Esophagus squamous epithelium (tissue), 5 donors: ENCODE measurements at regions not wholly inside any gene's neighbourhood (a gene's known extent, or its start where the extent isn't known, plus 50 kb on each side); places are given as distances from the start of the nearest gene placed in this dataset.

Source experiments
- DNase-seq: peaks from one replicate; lab custom pipeline; 2025; lab: John Stamatoyannopoulos, UW
- H3K27ac ChIP-seq, 4 donors: fragments of 200-600 bp; sonication (generic); one replicate each; pipeline ENCODE4 v1.5.1; 2016 to 2019; ENCODE audit warnings: mild to moderate bottlenecking in 1 of 4
- H3K27me3 ChIP-seq, 4 donors: fragments of 200-600 bp; sonication (generic); 1 replicate in 3 of 4; 2 replicates in 1 of 4; pipeline versions ENCODE4 v1.5.1 to v1.6.0; 2017 to 2021; ENCODE audit warnings: antibody characterized with exemption in 1 of 4
- H3K36me3 ChIP-seq, 3 donors: fragments of 200-600 bp; sonication (generic); one replicate each; pipeline ENCODE4 v1.5.1; 2016 to 2019
- H3K4me1 ChIP-seq, 3 donors: fragments of 200-600 bp; sonication (generic); one replicate each; pipeline ENCODE4 v1.5.1; 2017 to 2019
- H3K4me3 ChIP-seq, 4 donors: fragments of 200-600 bp; sonication (generic); 1 replicate in 3 of 4; 2 replicates in 1 of 4; pipeline ENCODE4 v1.5.1; 2016 to 2019; ENCODE audit warnings: mild to moderate bottlenecking in 2 of 4, moderate library complexity in 1 of 4
- H3K9me3 ChIP-seq, 3 donors: fragments of 200-600 bp; sonication (generic); one replicate each; pipeline ENCODE4 v1.5.1; 2016 to 2019
- POLR2A ChIP-seq, 4 donors: fragments of 450-650 bp; IDR thresholded peaks; one replicate each; pipeline ENCODE4 v1.6.1; 2017; ENCODE audit warnings: antibody characterized with exemption in 4 of 4, mild to moderate bottlenecking in 4 of 4, moderate library complexity in 3 of 4
- WGBS, 2 donors: methylation state at CpG; one replicate each; pipeline ENCODE4 v1.1.5; 2018; 5-methylcytosine and 5-hydroxymethylcytosine counted together
- intact Hi-C: fragments of 100-400 bp; cut with DNase I; formaldehyde crosslinking; loops from one replicate; pipeline ENCODE4 v1.15.0; 2022
- TF ChIP-seq, protein P1 (sequence below), 6 experiments: fragments of 450-650 bp in 4 of 6; fragments of 200-600 bp in 2 of 6; sonication (generic) in 2 of 6; IDR thresholded peaks; one replicate each; pipeline ENCODE4 v1.5.1; 2016 to 2019; ENCODE audit warnings: antibody characterized with exemption in 6 of 6, mild to moderate bottlenecking in 4 of 6, moderate library complexity in 4 of 6
- donor health status: DM: yes; HTN: yes; CAD: no.

DNA sequence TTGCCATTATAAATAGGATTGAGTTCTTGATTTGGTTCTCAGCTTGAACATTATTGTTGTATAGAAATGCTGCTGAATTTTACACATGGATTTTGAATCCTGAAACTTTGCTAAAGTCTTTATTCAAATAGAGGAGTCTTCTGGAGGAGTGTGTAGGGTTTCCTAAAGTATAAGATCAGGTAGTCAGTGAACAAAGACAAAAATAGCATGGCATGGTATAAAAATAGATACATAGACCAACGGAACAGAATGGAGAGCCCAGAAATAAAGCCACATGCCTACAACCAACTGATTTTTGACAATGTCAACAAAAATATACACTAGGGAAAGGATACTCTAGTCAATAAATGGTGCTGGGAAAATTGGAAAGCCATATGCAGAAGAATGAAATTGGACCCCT, 740.1 kb downstream of the QKI start:
- H3K27ac ChIP-seq: no peak overlapping the region
- no peak overlapping the region for H3K4me3 ChIP-seq
- intact Hi-C loops: no loop called here
- no peaks in the 10 kb centered on the region for H3K27me3 ChIP-seq
- no peaks in the 10 kb centered on the region for H3K36me3 ChIP-seq
- no peaks in the 10 kb centered on the region for H3K9me3 ChIP-seq
- no peak for DNase-seq
- peaks cover 0 to 9% (median 0%) of the 10 kb centered on the region in 3 donors for H3K4me1 ChIP-seq
- 57 to 77% methylated on average over 1 of the region's 1 CpG for WGBS, 2 donors
- TF ChIP-seq POLR2A (IDR thresholded peaks at IDR 0.05): no peak

DNA sequence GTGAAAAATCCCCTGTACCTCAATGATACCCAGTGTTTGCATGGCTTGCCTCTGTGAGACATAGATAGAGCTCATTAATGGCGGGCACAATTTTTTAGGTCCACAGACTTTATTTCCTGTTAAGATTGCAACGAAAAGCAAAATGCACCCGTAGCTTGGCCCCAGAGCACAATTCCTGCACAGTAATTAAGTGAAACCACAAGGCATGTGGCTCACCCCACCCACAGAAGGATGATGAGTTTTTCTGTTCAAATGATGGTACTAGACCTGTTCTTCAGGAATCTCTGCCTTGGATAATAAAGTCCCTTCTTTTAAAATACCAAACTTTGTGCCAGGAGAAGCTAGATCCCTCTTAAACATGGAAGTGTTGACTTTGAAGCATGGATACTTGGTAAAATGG, 738.1 kb downstream of the QKI start:
- intact Hi-C loops: no loop called here
- H3K27me3 ChIP-seq: no peaks in the 10 kb centered on the region
- H3K9me3 ChIP-seq: no peaks in the 10 kb centered on the region
- no peaks in the 10 kb centered on the region for H3K36me3 ChIP-seq
- H3K4me1 ChIP-seq: peaks cover 0 to 9% (median 0%) of the 10 kb centered on the region in 3 donors
- TF ChIP-seq, protein P1, sequence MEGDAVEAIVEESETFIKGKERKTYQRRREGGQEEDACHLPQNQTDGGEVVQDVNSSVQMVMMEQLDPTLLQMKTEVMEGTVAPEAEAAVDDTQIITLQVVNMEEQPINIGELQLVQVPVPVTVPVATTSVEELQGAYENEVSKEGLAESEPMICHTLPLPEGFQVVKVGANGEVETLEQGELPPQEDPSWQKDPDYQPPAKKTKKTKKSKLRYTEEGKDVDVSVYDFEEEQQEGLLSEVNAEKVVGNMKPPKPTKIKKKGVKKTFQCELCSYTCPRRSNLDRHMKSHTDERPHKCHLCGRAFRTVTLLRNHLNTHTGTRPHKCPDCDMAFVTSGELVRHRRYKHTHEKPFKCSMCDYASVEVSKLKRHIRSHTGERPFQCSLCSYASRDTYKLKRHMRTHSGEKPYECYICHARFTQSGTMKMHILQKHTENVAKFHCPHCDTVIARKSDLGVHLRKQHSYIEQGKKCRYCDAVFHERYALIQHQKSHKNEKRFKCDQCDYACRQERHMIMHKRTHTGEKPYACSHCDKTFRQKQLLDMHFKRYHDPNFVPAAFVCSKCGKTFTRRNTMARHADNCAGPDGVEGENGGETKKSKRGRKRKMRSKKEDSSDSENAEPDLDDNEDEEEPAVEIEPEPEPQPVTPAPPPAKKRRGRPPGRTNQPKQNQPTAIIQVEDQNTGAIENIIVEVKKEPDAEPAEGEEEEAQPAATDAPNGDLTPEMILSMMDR (IDR thresholded peaks at IDR 0.05): no peak
- no peak for TF ChIP-seq POLR2A (IDR thresholded peaks at IDR 0.05)
- H3K4me3 ChIP-seq: no peak overlapping the region
- 50 to 51% methylated on average over 3 of the region's 3 CpGs for WGBS, 2 donors
- DNase-seq: no peak
- H3K27ac ChIP-seq: no peak overlapping the region

DNA sequence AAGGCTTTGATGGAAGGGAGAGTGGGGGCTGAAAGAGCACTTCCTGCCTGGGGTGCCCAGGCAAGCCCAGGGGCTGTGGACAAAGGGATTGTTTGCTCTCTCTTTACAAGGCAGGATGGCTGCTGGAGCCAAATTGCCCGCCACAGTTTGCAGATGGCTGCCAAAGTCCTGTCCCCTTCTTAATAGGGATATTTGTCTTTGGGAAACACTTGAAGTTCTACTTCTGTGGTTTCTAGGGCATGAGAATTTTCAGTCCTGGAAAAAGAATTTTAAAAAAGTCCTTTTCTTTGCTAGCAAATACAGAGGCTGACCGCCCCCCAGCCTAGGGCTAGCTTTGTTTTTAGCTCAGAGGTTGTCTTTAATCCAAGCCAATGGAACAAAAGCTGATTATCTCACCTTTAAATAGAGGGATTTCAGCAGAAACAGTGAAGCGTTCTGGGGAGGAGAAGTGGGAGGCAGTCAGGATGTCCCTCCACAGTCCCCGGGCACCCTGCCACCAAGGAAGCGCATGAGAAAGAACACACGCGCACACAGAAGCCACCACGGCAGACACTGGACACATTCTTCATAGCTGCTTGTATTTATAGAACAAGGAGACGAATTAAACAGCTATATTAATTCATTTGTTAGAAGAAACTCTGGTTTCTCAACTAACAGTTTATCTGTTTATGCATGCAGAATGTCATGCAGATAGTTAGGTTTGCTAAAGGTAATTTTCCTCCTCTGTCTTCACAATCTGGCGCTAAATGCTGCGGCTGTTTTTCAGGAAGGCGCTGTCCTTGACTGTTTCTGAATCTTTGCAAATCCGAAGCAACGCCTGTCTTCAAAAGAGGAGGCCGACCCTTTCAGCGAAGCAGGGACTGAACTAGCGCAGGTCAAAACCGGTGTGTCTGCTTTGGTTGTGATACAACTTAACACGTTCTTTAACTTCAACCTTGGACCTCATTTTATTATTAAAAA, 736.9 kb downstream of the QKI start:
- Histone ChIP-seq H3K27me3 (no peaks in the 10 kb centered on the region), H3K4me3 (no peak overlapping the region), H3K4me1 (peaks cover 0 to 9% (median 0%) of the 10 kb centered on the region in 3 donors), H3K36me3 (no peaks in the 10 kb centered on the region), H3K9me3 (no peaks in the 10 kb centered on the region), H3K27ac (no peak overlapping the region)
- 39 to 54% methylated on average over 19 of the region's 19 CpGs for WGBS, 2 donors
- DNase-seq: no peak
- no peak for TF ChIP-seq POLR2A (IDR thresholded peaks at IDR 0.05)
- intact Hi-C loops: no loop called here

DNA sequence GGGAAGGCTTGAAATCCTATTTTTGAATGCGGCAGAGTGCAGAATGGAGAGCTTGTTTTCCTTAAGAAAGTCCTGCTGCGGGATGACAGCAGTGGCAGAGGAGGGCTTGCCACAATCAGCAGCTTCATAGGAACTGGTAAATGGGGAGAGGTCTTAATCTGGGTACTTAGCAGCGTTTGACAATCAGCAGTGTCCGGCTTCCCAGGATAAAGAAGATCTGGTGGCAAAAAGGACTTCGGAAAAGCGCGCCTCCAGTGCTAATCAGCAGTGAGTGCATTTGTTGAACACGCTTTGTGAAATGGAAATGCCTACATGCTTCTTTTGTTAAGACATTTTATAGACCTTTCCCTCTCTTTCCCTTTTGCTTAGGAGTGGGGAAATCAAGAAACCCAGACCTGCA, 735.7 kb downstream of the QKI start:
- no peak overlapping the region for H3K4me3 ChIP-seq
- H3K27me3 ChIP-seq: no peaks in the 10 kb centered on the region
- H3K9me3 ChIP-seq: no peaks in the 10 kb centered on the region
- H3K36me3 ChIP-seq: no peaks in the 10 kb centered on the region
- H3K4me1 ChIP-seq: peaks cover 0 to 9% (median 0%) of the 10 kb centered on the region in 3 donors
- TF ChIP-seq, protein P1 (IDR thresholded peaks at IDR 0.05): no peak
- TF ChIP-seq POLR2A (IDR thresholded peaks at IDR 0.05): no peak
- intact Hi-C loops: no loop called here
- 79 to 90% methylated on average over 8 of the region's 8 CpGs for WGBS, 2 donors
- no peak for DNase-seq
- no peak overlapping the region for H3K27ac ChIP-seq

DNA sequence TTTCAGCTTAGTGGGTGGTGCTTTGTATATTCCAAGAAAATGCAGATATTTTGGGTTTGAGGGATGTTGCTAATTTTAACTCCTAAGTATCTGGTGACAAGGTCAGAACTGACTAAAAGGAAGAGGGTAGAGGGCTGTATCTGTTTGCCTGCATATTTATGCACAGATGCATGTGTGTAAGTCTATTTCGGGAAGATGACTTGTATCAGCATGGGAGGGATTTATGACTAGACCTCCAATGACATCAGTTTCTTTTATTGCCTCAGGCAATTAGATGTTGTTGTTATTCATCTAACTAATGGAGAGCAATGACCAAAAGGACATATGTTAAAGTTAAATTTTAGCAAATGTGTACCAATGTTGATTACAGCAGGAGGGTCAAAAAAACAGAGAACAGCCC, 734.3 kb downstream of the QKI start:
- no peak for DNase-seq
- Histone ChIP-seq H3K9me3 (no peaks in the 10 kb centered on the region), H3K27me3 (no peaks in the 10 kb centered on the region), H3K27ac (no peak overlapping the region), H3K4me1 (peaks cover 0 to 9% (median 0%) of the 10 kb centered on the region in 3 donors), H3K4me3 (no peak overlapping the region), H3K36me3 (no peaks in the 10 kb centered on the region)
- 65 to 73% methylated on average over 1 of the region's 1 CpG for WGBS, 2 donors
- TF ChIP-seq POLR2A (IDR thresholded peaks at IDR 0.05): no peak
- TF ChIP-seq, protein P1 (IDR thresholded peaks at IDR 0.05): no peak
- intact Hi-C loops: no loop called here

DNA sequence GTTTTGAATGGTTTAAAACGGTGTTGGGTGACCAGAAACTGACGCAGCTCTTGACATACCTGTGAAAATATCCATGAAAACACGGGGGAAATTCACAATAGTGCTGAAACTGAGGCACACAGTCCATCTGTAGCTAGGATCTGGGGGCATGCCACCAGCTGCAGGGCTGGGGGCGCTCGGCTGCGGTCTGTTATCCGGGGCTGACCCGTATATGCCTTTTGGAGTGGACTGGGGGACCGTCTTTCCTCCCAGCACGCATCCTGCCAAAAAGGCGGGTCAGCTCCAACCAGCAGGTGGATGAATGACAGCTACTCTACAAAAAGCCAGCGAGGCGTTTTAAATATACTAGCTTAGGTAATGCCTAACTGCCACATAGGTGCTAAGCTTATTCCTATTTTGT, 729.8 kb downstream of the QKI start:
- Histone ChIP-seq H3K4me1 (no peaks in the 10 kb centered on the region), H3K9me3 (no peaks in the 10 kb centered on the region), H3K36me3 (no peaks in the 10 kb centered on the region), H3K27me3 (no peaks in the 10 kb centered on the region), H3K4me3 (no peak overlapping the region), H3K27ac (no peak overlapping the region)
- TF ChIP-seq, protein P1 (IDR thresholded peaks at IDR 0.05): no peak
- no peak for TF ChIP-seq POLR2A (IDR thresholded peaks at IDR 0.05)
- intact Hi-C loops: no loop called here
- WGBS, 2 donors: 82 to 88% methylated on average over 13 of the region's 13 CpGs
- DNase-seq: no peak
